CD14-positive monocyte (primary cell): ENCODE measurements at regions not wholly inside any gene's neighbourhood (a gene's known extent, or its start where the extent isn't known, plus 50 kb on each side); places are given as distances from the start of the nearest gene placed in this dataset.

Experiments
- DNase-seq, 3 donors: peaks; one replicate each; pipeline ENCODE4 v3.0.0-alpha.2; 2011 to 2022
- H2AFZ ChIP-seq: 2 replicates; pipeline ENCODE4 v1.6.0; 2012; ENCODE audit warnings: mild to moderate bottlenecking, low read depth, low read length, inconsistent platforms; ENCODE audit not compliant: insufficient read depth, poor library complexity, severe bottlenecking
- H3K27ac ChIP-seq, 2 donors: 1 replicate in 1 of 2; 2 replicates in 1 of 2; pipeline ENCODE4 v1.5.1; 2012 to 2013; ENCODE audit warnings: low read length in 2 of 2, control low read depth in 1 of 2, inconsistent platforms in 1 of 2, low read depth in 1 of 2, mild to moderate bottlenecking in 1 of 2
- H3K27me3 ChIP-seq, 2 donors: one replicate each; pipeline versions ENCODE4 v1.6.0 to v1.6.1; 2011 to 2013; ENCODE audit warnings: low read length in 2 of 2; ENCODE audit not compliant: control insufficient read depth in 2 of 2, insufficient read depth in 2 of 2
- H3K36me3 ChIP-seq, 2 donors: replicated peaks in 1 of 2; 1 replicate in 1 of 2; 2 replicates in 1 of 2; pipeline versions ENCODE4 v1.5.1 to v1.6.1; 2012 to 2013; ENCODE audit warnings: low read length in 2 of 2, control low read depth in 1 of 2, inconsistent platforms in 1 of 2, mild to moderate bottlenecking in 1 of 2; ENCODE audit not compliant: insufficient read depth in 2 of 2, control insufficient read depth in 1 of 2
- H3K4me1 ChIP-seq, 2 donors: 1 replicate in 1 of 2; 2 replicates in 1 of 2; pipeline versions ENCODE4 v1.5.1 to v1.6.1; 2012 to 2013; ENCODE audit warnings: low read length in 2 of 2, control low read depth in 1 of 2, inconsistent platforms in 1 of 2, mild to moderate bottlenecking in 1 of 2, moderate library complexity in 1 of 2; ENCODE audit not compliant: insufficient read depth in 2 of 2, control insufficient read depth in 1 of 2
- H3K4me2 ChIP-seq: replicated peaks from 2 replicates; pipeline ENCODE3; 2012; ENCODE audit warnings: low read length, moderate library complexity, mild to moderate bottlenecking; ENCODE audit not compliant: poor library complexity, severe bottlenecking; ENCODE audit errors: extremely low read depth
- H3K4me3 ChIP-seq, 3 experiments: fragments of 200-600 bp in 1 of 3; sonication (generic) in 1 of 3; replicated peaks in 1 of 3; 1 replicate in 2 of 3; 2 replicates in 1 of 3; pipeline ENCODE4 v1.5.1; 2011 to 2013; ENCODE audit warnings: low read length in 3 of 3, mild to moderate bottlenecking in 3 of 3, control low read depth in 2 of 3, low read depth in 2 of 3, inconsistent platforms in 1 of 3, moderate library complexity in 1 of 3
- H3K79me2 ChIP-seq: 2 replicates; pipeline ENCODE4 v1.6.0; 2012; ENCODE audit warnings: mild to moderate bottlenecking, control low read depth, inconsistent platforms, low read length, moderate library complexity; ENCODE audit not compliant: insufficient read depth
- H3K9ac ChIP-seq: 2 replicates; pipeline ENCODE4 v1.6.0; 2017; ENCODE audit warnings: low read length, mild to moderate bottlenecking; ENCODE audit not compliant: insufficient read depth, poor library complexity, severe bottlenecking
- H3K9me3 ChIP-seq, 2 donors: replicated peaks in 1 of 2; 1 replicate in 1 of 2; 2 replicates in 1 of 2; pipeline versions ENCODE4 v1.5.1 to v1.6.1; 2012 to 2013; ENCODE audit warnings: low read length in 2 of 2, control low read depth in 1 of 2; ENCODE audit not compliant: control insufficient read depth in 1 of 2, insufficient read depth in 1 of 2
- H4K20me1 ChIP-seq: 2 replicates; pipeline ENCODE4 v1.6.0; 2012; ENCODE audit warnings: mild to moderate bottlenecking, low read length, control low read depth, moderate library complexity; ENCODE audit not compliant: insufficient read depth
- H3K27ac Mint-ChIP-seq, 7 donors: one replicate each; pipeline ENCODE4 v1.8.0; 2020; ENCODE audit warnings: mild to moderate bottlenecking in 7 of 7, mixed read lengths in 7 of 7, moderate library complexity in 6 of 7, inconsistent platforms in 2 of 7
- H3K27me3 Mint-ChIP-seq, 3 donors: one replicate each; pipeline ENCODE4 v1.8.0; 2021 to 2022; ENCODE audit warnings: low read depth in 3 of 3, mild to moderate bottlenecking in 3 of 3, mixed read lengths in 3 of 3, moderate library complexity in 3 of 3, inconsistent platforms in 1 of 3
- H3K36me3 Mint-ChIP-seq, 2 donors: one replicate each; pipeline ENCODE4 v1.8.0; 2020; ENCODE audit warnings: mixed read lengths in 2 of 2, inconsistent platforms in 1 of 2, mild to moderate bottlenecking in 1 of 2
- H3K4me1 Mint-ChIP-seq: one replicate; pipeline ENCODE4 v1.8.0; 2020; ENCODE audit warnings: mild to moderate bottlenecking, mixed read lengths
- H3K4me3 Mint-ChIP-seq, 2 donors: one replicate each; pipeline ENCODE4 v1.8.0; 2020; ENCODE audit warnings: mild to moderate bottlenecking in 2 of 2, mixed read lengths in 2 of 2, moderate library complexity in 1 of 2
- H3K9me3 Mint-ChIP-seq, 7 donors: one replicate each; pipeline ENCODE4 v1.8.0; 2020 to 2022; ENCODE audit warnings: mixed read lengths in 7 of 7, mild to moderate bottlenecking in 6 of 7, moderate library complexity in 6 of 7, inconsistent platforms in 2 of 7
- CTCF ChIP-seq: fragments of 200-600 bp; IDR thresholded peaks from one replicate; pipeline ENCODE4 v1.8.0; 2022; ENCODE audit warnings: antibody characterized with exemption, mild to moderate bottlenecking
- WGBS: methylation state at CpG from one replicate; pipeline ENCODE4 v1.1.5; 2013; ENCODE audit warnings: missing lambda C conversion rate; ENCODE audit not compliant: insufficient coverage; 5-methylcytosine and 5-hydroxymethylcytosine counted together
- intact Hi-C, 2 donors: fragments of 100-400 bp; cut with micrococcal nuclease; formaldehyde crosslinking; loops; one replicate each; pipeline versions ENCODE4 v1.15.0 to v1.15.1; 2023

- Mint-ChIP-seq H3K36me3 (no peaks in the 10 kb centered on the region), H3K27ac (peak overlapping the region in 1 of 7 donors; percentile 42), H3K4me3 (no peak overlapping the region), H3K9me3 (peaks cover 0 to 2% (median 0%) of the 10 kb centered on the region in 7 donors), H3K4me1 (peaks cover 33% of the 10 kb centered on the region), H3K27me3 (peaks cover 0 to 1% (median 0%) of the 10 kb centered on the region in 3 donors)
- Histone ChIP-seq H3K27me3 (no peaks in the 10 kb centered on the region), H3K27ac (no peak overlapping the region), H3K79me2 (no peaks in the 10 kb centered on the region), H2AFZ (no peak overlapping the region), H3K4me3 (no peak overlapping the region), H4K20me1 (no peaks in the 10 kb centered on the region), H3K36me3 (no peaks in the 10 kb centered on the region), H3K9ac (no peak overlapping the region), H3K4me1 (peaks cover 23 to 31% of the 10 kb centered on the region in 2 donors), H3K9me3 (no peaks in the 10 kb centered on the region), H3K4me2 (no peak overlapping the region)
- DNase-seq: peak in 2 of 3 donors; percentile 10 to 13
- intact Hi-C loops: loop anchor here (5.0 to 10.0 kb wide), 3 partner anchors 347 to 800 kb away; no protein-coding TSS in a partner anchor
- 100% methylated on average over 3 of the region's 4 CpGs for WGBS
- no peak for TF ChIP-seq CTCF
Observed at GRCh38 chr1:199687321-199687720, 340.2 kb upstream of the NR5A2 start.

GRCh38 chr1:199688133-199688676 is 339.3 kb upstream of the NR5A2 start:
- H3K4me2 ChIP-seq: no peak overlapping the region
- H3K27ac Mint-ChIP-seq: no peak overlapping the region

More at GRCh38 chr1:199688133-199688676, 339.3 kb upstream of the NR5A2 start:
- H3K79me2 ChIP-seq: no peaks in the 10 kb centered on the region
- H3K36me3 ChIP-seq: no peaks in the 10 kb centered on the region
- peaks cover 24 to 31% of the 10 kb centered on the region in 2 donors for H3K4me1 ChIP-seq
- H3K9me3 ChIP-seq: no peaks in the 10 kb centered on the region
- intact Hi-C loops: loop anchor here (5.0 to 10.0 kb wide), 3 partner anchors 347 to 799 kb away; no protein-coding TSS in a partner anchor
- no peak overlapping the region for H3K4me3 ChIP-seq
- no peaks in the 10 kb centered on the region for H4K20me1 ChIP-seq
- no peak for DNase-seq
- Mint-ChIP-seq H3K36me3 (no peaks in the 10 kb centered on the region), H3K27me3 (peaks cover 0 to 1% (median 0%) of the 10 kb centered on the region in 3 donors), H3K4me3 (no peak overlapping the region), H3K4me1 (peaks cover 33% of the 10 kb centered on the region), H3K9me3 (peaks cover 0 to 2% (median 0%) of the 10 kb centered on the region in 7 donors)
- H3K9ac ChIP-seq: no peak overlapping the region
- H3K27ac ChIP-seq: no peak overlapping the region
- no peak overlapping the region for H2AFZ ChIP-seq
- no peaks in the 10 kb centered on the region for H3K27me3 ChIP-seq
- 100% methylated on average over 1 of the region's 3 CpGs for WGBS
- TF ChIP-seq CTCF: no peak
